HEK293 (cell line): ENCODE measurements at regions not wholly inside any gene's neighbourhood (a gene's known extent, or its start where the extent isn't known, plus 50 kb on each side); places are given as distances from the start of the nearest gene placed in this dataset.

ENCODE experiments used
- BCL11B ChIP-seq: fragments of 450-650 bp; formaldehyde crosslinking; IDR thresholded peaks from 2 replicates; pipeline ENCODE4 v1.5.1; 2016; ENCODE audit warnings: low read depth, missing biosample characterization, missing genetic modification characterization
- ZBTB20 ChIP-seq: fragments of 450-650 bp; formaldehyde crosslinking; IDR thresholded peaks from 2 replicates; pipeline ENCODE4 v1.5.1; 2016; ENCODE audit warnings: missing biosample characterization, missing genetic modification characterization
- ZFHX2 ChIP-seq: fragments of 450-650 bp; formaldehyde crosslinking; conservative IDR thresholded peaks from 2 replicates; pipeline ENCODE4 v1.5.1; 2016; ENCODE audit warnings: missing biosample characterization, missing genetic modification characterization
- ZNF274 ChIP-seq, 2 experiments: fragments of 200-500 bp in 1 of 2; fragments of 450-650 bp in 1 of 2; sonication (Bioruptor generic) in 1 of 2; formaldehyde crosslinking in 1 of 2; IDR thresholded peaks; 2 replicates each; pipeline versions ENCODE4 v1.5.1 to v1.6.1; 2014 to 2016; ENCODE audit warnings: borderline replicate concordance in 1 of 2, inconsistent platforms in 1 of 2, low read length in 1 of 2, missing biosample characterization in 1 of 2, missing genetic modification characterization in 1 of 2
- ZXDB ChIP-seq: fragments of 450-650 bp; formaldehyde crosslinking; IDR thresholded peaks from 2 replicates; pipeline ENCODE4 v1.5.1; 2016; ENCODE audit warnings: missing biosample characterization, missing genetic modification characterization
- TF ChIP-seq, protein P1 (sequence below): fragments of 450-650 bp; formaldehyde crosslinking; IDR thresholded peaks from 2 replicates; pipeline ENCODE4 v1.5.1; 2016; ENCODE audit warnings: missing biosample characterization, missing genetic modification characterization
- TF ChIP-seq, protein P2 (sequence below): fragments of 450-650 bp; formaldehyde crosslinking; IDR thresholded peaks from 2 replicates; pipeline ENCODE4 v1.5.1; 2017; ENCODE audit warnings: missing biosample characterization, mild to moderate bottlenecking, missing genetic modification characterization, moderate library complexity

DNA sequence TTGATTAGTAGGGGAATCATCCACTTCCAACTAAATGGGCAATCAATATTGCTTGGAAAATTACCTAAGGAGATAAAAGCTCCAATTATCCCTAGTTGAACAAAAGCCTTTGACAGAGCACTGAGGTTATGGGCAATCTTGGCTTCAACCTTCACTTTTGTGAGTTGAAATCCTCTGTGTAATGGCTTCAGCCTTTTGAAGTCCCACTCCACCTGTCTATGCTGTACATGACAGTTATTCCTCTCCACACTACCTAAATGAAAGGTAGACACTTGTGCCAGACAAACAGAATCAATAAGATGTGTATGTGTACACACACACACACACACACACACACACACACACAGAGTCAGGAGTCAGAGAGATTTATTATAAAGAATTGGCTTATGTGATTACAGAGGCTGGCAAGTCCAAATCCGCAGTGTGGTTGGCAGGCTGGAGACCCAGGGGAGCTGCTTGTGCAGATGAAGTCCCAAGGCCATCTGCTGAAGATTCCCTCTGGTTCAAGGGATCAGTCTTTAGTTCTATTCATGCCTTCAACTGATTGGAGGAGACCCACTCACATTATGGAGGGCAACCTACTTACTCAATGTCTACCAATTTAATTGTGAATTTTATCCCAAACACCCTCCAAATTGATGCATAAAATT lies 164.8 kb upstream of the CDC14C start:
- TF ChIP-seq, protein P1, sequence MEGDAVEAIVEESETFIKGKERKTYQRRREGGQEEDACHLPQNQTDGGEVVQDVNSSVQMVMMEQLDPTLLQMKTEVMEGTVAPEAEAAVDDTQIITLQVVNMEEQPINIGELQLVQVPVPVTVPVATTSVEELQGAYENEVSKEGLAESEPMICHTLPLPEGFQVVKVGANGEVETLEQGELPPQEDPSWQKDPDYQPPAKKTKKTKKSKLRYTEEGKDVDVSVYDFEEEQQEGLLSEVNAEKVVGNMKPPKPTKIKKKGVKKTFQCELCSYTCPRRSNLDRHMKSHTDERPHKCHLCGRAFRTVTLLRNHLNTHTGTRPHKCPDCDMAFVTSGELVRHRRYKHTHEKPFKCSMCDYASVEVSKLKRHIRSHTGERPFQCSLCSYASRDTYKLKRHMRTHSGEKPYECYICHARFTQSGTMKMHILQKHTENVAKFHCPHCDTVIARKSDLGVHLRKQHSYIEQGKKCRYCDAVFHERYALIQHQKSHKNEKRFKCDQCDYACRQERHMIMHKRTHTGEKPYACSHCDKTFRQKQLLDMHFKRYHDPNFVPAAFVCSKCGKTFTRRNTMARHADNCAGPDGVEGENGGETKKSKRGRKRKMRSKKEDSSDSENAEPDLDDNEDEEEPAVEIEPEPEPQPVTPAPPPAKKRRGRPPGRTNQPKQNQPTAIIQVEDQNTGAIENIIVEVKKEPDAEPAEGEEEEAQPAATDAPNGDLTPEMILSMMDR (tag by site-specific recombination): no peak
- TF ChIP-seq, protein P2, sequence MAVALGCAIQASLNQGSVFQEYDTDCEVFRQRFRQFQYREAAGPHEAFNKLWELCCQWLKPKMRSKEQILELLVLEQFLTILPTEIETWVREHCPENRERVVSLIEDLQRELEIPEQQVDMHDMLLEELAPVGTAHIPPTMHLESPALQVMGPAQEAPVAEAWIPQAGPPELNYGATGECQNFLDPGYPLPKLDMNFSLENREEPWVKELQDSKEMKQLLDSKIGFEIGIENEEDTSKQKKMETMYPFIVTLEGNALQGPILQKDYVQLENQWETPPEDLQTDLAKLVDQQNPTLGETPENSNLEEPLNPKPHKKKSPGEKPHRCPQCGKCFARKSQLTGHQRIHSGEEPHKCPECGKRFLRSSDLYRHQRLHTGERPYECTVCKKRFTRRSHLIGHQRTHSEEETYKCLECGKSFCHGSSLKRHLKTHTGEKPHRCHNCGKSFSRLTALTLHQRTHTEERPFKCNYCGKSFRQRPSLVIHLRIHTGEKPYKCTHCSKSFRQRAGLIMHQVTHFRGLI (tag by site-specific recombination): no peak
- TF ChIP-seq ZNF274 (IDR thresholded peaks at IDR 0.05; ENCODE audit: low read length): no peak
- TF ChIP-seq ZNF274 (tag by site-specific recombination; IDR thresholded peaks at IDR 0.05; ENCODE audit: borderline replicate concordance): no peak
- no peak for TF ChIP-seq BCL11B
- TF ChIP-seq ZXDB (tag by site-specific recombination): no peak
- TF ChIP-seq ZFHX2 (tag by site-specific recombination): no peak
- TF ChIP-seq ZBTB20 (tag by site-specific recombination): no peak
